GM19328 (cell line): ENCODE measurements at regions not wholly inside any gene's neighbourhood (a gene's known extent, or its start where the extent isn't known, plus 50 kb on each side); places are given as distances from the start of the nearest gene placed in this dataset.
"Not testable (repeated sequence)": the region's sequence is repeated elsewhere in the genome, so short reads cannot be mapped to it uniquely, and the experiment has no call there.

ENCODE experiments used
- ATAC-seq: cut with Tn5 transposase; IDR thresholded peaks from one replicate; pipeline ENCODE4 v1.9.1; 2021; ENCODE audit warnings: mild to moderate bottlenecking, moderate library complexity; ENCODE audit not compliant: unreplicated experiment

DNA sequence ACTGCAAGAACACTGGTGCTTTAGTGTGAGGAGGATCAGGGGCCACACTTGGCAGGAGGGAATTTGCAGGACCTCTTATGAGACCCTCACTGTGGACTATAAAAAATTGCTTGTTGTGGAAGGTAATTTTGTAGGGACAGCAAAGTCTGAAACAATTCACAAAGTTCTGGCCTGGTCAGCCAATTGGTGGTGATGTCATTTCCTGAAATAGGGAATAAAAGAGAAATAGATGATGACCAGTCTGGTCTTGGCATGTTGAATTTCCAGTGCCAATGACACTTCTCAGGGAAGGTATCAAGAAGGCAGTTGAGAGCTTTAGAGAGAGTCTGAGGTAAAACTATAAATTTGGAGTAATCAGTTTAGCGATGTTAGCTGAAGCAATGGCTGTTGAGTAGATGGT is 129.3 kb upstream of the LMNTD1 start:
- ATAC-seq, result no peak

DNA sequence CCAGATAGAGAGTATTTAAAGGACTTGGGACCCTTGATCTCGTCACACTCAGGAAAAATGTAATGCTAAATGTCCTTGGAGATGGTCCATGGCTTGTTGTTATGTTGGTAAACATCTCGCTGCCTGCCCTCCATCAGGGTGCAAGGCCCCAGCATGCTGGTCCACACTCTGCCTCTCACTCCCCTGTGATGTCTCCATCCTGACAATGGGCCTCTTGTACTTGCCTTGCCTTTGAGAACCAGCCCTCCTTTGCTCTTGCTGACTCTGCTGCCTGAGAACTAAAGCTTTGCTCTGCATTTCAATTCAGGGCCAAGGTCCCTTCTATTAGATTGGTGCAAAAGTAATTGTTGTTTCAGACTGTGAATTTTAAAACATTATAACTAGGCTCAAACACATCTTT is 131.0 kb upstream of the LMNTD1 start:
- ATAC-seq, result no peak

DNA sequence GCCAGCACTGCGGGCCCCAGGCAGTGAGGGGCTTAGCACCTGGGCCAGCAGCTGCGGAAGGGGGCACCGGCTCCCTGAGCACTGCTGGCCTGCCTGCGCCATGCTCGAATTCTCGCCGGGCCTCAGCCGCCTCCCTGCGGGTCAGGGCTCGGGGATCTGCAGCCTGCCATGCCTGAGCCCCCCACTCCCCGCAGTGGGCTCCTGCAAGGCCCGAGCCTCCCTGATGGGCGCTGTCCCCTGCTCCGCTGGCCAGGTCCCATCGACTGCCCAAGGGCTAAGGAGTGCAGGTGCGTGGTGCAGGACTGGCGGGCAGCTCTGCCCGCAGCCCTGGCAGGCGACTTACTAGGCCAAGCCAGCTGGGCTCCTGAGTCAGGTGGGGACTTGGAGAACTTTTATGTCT is 133.3 kb upstream of the LMNTD1 start:
- no peak for ATAC-seq

DNA sequence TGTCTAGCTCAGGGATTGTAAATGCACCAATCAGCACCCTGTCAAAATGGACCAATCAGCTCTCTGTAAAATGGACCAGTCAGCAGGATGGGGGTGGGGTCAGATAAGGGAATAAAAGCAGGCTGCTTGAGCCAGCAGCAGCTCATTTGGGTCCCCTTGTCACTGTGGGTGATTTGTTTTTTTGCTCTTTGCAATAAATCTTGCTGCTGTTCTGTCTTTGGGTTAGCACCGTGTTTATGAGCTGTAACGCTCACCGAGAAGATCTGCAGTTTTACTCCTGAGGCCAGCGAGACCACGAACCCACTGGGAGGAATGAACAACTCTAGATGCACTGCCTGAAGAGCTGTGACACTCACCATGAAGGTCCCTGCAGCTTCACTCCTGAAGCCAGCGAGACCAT is 134.1 kb upstream of the LMNTD1 start:
- ATAC-seq, result no peak

DNA sequence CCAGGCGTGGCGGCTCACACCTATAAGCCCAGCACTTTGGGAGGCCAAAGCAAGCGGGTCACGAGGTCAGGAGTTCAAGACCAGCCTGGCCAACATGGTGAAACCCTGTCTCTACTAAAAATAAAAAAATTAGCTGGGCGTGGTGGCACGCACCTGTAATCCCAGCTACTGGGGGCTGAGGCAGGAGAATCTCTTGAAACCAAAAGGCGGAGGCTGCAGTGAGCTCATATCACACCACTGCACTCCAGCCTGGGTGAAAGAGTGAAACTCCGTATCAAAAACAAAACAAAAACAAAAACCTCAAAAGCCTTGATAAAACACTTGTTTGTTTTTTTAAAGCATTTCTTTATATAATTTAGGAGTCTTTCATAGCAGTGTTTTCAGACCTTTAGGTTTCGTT is 135.8 kb upstream of the LMNTD1 start:
- not testable (repeated sequence) for ATAC-seq

DNA sequence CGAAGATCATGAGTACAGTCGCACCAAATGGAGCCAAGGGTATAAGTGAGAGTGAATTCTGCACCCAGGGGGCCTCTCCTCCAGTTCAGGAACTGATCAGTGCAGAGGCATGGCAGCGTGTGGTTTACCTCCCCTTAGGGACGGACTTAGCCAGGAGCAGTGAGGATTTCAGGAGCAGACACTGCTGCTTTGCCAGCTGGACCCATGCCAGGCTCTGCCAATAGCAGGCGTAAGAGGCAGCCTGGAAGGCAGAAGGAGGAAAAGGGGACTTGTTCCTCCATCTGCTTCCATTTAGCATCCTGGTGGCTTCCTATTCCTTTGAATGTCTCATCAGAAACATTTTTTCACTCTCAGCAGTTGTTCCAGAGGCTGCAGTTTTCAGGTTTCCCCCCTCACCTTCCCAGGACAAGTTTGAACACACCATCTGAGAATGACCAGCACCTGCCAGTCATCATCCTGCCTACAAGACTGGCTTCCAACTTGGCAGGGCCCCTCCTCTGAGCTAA is 137.0 kb upstream of the LMNTD1 start:
- ATAC-seq, result no peak

DNA sequence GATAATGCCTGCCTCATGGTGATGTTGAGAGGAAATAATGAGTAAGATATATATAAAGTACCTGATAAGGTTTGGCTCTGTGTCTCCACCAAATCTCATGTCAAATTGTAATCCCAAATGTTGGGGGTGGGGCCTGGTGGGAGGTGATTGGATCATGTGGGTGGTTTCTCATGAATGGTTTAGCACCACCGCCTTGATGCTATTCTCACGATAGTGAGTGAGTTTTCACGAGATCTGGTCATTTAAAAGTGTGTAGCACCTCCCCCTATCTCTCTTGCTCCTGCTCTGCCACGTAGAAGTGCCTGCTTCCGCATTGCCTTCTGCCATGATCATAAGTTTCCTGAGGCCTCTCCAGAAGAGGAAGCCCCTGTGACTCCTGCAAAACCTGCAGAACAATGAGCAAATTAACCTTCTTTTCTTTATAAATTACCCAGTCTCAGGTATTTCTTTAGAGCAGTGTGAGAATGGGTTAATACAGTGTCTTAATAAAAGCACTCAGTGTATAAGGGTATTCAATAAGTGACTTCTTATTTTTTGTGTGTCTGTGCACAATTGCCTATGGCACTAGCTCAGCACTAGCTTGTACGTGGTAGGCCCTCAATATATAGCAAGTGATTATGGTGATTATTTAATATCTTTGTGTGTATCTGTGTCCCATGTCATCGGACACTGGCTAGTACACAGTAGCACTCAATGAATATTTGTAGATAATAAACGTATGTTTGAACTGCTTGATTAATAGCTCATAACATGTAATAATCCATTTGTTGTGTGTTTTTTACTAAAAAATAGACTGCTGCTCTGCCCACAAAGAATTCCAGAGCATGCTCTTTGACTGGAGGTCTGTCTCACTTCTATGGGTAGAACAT is 138.1 kb upstream of the LMNTD1 start:
- ATAC-seq, result no peak

DNA sequence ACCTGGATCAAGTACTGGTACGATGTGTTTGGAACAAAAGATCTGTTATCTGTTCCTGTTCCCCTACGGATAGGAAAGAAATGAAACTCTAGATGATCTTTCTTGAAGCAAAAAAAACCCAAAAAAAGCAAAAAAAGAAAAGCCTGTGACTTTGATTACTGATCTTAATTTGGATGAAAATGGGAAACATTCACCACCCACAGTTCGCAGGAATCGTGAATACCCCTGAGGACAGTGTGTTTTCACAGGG is 138.7 kb upstream of the LMNTD1 start:
- no peak for ATAC-seq

DNA sequence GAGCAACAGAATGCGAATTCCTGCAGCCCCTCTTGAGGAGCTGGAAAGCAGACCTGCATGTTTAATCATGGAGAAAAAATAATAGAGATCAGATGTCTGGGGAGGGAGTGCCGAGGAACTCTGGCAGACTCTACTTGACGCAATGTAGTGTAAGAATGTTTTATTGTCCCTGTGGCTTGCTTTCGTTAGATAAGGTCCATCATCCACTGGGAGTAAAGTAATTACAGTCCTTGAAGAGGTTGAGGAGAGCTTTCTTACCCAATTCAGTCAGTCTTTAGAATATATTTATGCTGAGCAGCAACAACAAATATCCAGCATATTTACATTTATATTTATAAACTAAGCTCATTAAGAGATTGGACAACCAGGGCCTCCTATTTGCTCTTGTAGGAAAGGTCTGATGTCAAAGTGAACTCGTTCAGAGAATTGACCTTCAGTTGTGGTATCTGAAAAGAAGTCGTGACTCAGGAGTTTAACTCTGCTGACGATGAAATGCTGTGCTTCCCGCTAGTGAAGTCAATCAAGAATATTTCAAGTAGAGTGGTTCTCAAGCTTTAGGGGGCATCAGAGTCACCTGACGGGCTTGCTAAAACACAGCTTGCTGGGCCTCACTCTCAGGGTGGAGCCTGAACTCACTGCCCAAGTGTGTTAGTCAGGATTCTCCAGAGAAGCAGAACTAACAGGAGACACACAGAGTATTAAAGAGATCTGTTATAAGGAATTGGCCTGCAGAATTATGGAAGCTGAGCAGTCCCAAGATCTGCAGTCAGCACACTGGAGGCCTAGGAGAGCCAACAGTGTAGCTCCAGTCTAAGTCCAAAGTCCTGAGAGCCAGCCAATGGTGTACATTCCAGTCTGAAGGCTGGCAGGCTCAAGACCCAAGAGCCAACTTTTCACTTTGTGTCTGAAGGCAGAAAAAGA is 139.3 kb upstream of the LMNTD1 start:
- no peak for ATAC-seq

DNA sequence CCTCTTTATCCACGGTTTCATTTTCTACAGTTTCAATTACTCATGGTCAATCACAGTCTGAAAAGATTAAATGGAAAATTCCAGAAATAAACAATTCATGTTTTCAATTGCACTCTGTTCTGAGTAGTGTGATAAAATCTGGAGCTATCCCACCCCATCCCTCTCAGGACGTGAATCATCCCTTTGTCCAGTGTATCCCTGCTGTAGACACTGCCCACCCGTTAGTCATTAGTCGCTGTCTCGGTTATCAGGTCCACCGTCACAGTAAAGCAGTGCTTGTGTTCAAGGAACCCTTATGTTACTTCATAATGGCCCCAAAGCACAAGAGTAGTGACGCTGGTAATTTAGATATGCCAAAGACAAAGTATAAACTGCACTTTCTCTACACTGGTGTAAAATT is 141.0 kb upstream of the LMNTD1 start:
- no peak for ATAC-seq

DNA sequence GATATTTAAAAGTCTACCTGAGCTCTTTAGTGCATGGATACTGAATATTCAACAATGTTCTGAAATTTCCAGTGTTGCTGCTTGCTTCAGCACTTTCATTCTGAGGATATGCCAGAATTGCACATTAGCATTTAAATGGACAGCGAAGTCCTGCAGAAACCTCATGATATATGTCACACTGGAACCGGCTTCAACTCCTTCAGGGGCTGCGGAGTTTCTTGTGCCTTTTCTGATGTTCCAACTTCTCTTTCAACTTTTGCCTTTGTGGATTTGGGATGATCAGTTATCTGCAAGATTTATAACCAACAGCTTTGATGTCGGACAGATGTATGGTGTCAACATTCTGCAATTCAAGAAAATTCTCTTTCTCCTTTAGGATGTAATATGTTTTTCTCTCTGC is 142.5 kb upstream of the LMNTD1 start:
- ATAC-seq, result no peak

DNA sequence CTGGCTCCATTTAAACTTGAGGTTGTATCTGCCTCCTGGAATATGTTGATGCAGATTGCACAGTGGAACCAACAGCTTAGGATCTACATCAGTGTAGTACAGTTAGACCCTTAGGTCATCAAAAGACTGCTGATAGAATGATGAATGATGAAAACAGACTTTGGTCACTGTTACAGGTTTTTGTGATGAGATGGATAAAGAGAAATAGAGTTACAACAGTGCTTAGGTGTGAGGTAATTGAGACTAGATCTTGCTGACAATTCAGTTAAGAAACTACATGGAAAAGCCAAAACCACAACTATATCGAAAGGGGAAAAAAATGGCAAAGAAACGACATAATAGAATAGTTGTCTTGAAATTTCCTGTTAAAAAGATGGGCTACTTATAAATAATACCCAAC is 145.7 kb upstream of the LMNTD1 start:
- ATAC-seq, result no peak

DNA sequence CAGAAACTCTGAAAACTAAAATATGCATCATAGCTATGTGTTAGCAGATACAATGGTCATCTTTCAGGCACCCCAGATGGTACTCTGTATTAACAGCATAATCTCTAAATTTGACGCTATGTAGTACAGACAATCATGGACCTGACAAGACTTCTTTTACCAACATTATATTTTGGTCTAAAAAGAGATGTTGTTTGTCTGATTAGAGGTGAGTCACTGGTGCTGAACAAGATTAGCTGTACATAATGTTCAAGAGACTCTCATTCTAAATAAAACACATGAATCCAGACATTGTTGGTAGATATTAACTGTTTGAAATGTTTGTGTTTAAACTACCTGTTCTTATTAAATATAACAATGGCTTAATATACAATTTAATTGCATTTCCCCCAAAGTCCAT is 146.4 kb upstream of the LMNTD1 start:
- no peak for ATAC-seq

DNA sequence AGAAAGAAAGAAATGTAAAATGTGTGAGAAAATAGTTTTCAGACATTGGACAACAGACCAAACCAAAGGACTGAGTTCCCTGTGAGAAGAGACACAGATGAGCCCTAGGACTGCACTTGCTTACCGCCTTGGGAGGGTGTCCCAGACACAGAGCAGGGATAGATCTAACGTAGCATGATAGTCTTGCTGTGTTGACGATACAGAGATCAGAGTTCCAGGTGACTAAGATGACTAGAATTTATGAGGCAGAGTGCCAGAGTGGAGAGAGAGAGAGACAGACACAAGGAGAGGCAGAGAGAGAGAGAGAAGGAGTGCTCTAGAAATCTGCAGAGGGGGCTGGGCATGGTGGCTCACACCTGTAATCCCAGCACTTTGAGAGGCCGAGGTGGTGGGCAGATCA is 148.2 kb upstream of the LMNTD1 start:
- no peak for ATAC-seq

DNA sequence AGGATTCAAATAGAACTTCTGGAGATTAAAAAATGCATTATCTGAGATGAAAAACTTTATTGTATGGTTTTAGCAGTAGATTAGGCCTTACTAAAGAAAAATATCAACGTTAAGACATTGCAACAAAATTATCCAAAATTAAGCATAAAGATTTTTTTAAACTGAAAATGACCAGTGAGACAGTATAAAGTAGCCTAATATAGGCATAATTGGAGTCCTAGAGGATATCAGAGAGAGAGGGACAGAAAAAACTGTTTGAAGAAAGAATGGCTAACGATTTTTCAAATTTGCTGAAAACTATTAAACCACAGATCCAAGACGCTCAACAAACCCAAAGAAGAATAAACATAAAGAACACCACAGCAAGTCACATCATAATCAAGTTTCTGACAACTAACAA is 149.5 kb upstream of the LMNTD1 start:
- no peak for ATAC-seq

DNA sequence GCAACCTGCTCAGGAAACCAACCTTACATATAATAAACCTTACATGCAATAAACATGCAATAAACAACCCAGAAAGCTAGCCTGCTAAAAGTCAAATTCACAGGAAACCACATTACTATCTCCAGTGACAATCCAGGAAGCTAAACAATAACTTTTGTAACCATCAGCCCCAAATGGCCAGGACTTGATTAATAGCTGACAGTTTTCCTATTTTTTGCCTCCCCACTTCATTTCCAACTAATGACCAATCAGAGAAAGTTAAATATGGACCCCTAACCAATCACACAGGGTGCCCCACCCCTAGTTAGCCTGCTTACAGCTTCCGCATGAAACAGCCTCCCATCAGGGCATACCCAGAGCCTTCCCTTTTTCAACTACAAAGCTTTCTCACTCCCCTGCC is 152.2 kb upstream of the LMNTD1 start:
- no peak for ATAC-seq

DNA sequence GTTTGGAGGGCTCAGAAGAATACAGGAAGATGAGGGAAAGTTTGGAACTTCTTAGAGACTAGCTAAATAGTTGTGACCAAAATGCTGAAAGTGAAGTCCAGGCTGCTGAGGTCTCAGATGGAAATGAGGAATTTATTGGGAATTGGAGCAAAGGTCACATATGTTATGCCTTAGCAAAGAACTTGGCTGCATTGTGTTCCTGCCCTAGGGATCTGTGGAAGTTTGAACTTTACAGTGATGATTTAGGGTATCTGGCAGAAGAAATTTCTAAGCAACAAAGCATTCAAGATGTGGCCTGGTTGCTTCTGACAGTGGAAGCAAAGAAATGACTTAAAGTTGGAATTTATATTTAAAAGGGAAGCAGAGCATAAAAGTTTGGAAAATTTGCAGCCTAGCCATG is 153.6 kb upstream of the LMNTD1 start:
- not testable (repeated sequence) for ATAC-seq

DNA sequence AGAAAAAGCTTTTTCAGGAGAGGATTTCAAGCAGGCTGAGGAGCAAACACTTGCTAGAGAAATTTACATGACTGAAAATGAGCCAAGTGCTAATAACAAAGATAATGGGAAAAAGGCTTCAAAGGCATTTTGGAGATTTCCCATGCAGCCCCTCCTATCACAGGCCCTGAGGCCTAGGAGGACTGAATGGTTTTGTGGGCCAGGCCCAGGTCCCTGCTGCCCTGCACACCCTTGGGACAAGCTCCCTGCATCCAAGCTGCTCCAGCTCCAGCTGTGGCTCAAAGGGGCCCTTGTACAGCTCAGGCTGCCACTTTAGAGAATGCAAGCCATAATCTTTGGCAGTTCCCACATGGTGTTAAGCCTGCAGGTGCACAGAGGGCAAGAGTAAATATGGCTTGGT is 154.0 kb upstream of the LMNTD1 start:
- no peak for ATAC-seq

DNA sequence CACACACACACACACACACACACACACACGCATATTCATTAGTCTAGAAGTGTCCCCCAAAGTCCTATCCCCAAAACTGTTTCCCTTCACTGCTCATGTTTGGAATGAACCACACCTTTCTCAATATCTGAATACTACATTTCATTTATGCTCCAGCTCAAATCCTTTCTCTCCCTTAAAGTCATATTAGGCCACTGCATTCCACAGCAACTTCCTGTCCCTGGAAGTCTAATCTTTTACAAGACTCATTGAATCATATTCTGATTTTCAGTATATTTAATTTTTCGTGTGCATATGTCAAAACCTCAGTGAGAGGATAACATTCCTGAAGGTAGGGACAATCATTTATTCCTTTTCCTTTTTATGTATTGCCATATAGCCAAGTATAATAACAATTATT is 155.6 kb upstream of the LMNTD1 start:
- no peak for ATAC-seq

DNA sequence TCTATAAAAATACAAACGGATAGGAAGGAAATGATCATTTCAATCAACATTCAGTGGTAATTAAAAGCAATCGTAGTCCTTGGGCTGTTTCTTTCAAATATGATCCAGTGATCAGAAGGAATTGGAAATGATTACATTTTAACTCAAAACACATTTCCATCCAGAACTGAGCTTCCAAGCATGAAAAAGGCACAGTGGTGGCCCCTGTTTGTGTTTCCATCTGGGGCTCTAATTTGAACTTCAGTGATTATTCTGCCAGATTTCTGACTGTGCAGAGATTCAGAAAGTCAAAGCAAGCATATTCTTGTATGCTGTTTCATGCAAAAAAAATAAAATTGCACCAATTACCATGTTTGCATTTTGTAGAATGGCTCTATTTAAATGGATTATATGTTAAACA is 157.0 kb upstream of the LMNTD1 start:
- ATAC-seq, result no peak

DNA sequence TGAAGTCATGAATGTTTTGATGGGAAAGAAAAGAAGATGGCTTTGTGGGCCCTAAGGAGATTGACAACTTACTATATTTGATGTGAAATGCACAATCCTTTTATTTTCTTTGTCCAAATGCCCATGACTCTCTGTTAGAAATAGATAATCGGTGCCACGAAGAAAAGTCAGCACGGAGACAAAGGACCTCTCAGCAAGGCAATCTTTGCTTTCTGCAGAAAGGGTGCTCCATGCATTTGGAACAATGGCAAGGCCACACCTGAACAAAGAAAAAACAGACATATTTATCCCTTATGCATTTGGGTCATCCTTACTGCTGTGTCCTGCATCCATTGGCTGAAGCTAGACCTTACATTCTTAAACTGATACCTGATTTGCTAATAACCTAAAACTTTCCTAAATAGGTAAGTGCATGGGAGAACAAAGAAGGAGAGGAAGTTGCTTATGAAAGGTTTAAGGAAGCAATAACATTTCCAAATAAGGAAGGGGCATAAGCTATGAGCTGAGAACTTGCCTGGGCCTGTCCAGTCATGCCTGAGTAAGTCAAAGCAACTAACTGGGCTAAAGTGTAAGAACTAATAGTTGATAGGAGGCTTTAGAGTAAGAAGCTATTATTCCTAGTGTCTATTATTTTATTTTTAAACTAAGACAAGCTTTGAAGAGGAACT is 158.0 kb upstream of the LMNTD1 start:
- ATAC-seq, result not testable (repeated sequence)

DNA sequence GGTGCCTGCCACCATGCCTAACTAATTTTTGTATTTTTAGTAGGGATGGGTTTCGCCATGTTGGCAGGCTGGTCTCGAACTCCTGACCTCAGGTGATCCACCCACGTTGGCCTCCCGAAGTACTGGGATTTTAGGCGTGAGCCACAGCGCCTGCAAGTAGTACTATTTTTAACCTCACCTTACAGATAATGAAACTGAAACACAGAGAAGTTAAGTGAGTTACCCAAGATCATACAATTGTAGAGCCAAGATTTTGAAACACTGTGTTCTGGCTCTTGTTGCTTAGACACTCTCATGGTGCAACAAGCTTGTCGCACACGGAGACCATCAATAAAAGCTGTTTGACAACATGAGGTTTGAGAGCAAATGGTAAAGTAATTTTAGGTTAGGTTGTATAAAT is 159.1 kb upstream of the LMNTD1 start:
- ATAC-seq, result no peak
